ENCODE measurements at regions not wholly inside any gene's neighbourhood (a gene's known extent, or its start where the extent isn't known, plus 50 kb on each side); places are given as distances from the start of the nearest gene placed in this dataset.

DNA sequence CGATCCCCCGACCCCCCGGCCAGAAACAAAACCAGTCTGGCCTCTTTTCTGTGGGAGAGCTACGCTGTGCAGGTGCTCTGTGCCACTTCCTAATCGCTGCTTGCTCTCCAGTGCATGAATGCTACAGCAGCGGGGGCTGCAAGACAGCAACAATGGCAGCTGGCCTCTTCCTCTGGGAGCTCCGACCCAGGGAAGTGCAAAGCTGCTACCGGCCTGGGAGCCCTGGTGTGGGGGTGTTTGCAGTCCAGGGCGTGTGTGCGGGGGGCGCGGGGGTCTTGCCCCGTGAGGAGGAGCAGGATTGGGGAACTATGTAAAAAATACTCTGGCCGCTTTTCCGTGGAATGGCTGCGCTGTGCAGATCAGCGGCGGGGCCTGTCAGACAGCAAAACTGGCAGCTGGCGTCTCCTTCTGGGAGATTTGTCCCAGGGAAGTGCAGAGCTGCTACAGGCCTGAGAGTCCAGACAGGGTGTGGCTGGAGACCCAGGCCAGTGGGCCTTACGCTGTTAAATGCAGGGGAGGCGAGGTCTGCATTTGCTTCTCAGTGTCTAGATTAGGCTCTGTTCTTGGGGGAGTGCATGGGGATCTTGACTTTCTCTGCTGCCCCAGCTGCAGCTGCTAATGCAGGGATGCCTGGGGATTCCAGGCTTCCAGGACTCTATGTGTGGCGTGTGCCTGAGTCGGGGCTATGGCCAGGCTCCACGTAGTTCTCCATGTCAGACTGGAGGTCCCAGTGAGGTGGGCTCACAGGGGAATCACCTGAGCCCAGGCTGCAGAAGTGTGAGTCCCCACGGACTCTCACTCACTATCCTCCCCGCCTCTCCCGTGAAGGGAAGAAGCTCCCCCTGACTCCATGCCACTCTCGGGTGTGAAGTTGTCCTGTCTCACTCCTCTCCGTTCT is 344.5 kb downstream of the AEBP2 start:
- no peaks in the 10 kb centered on the region for H3K36me3 ChIP-seq (ENCODE audit: control insufficient read depth in 1 of 2, insufficient read depth in 2 of 2, low read length in 2 of 2)
- no peak overlapping the region for H3K9ac ChIP-seq (ENCODE audit: low read length)
- peak overlapping the region; percentile 27 for H3K27ac ChIP-seq (ENCODE audit: low read depth, low read length)
- H2BK120ac ChIP-seq (ENCODE audit: insufficient read depth, low read length, poor library complexity) = no peak overlapping the region
- H3K27me3 ChIP-seq (ENCODE audit: insufficient read depth, low read length) = no peaks in the 10 kb centered on the region
- no peak overlapping the region for H4K91ac ChIP-seq (ENCODE audit: low read depth, low read length)
- no peak overlapping the region for H4K12ac ChIP-seq (ENCODE audit: low read depth, low read length)
- H3K79me2 ChIP-seq (ENCODE audit: control insufficient read depth, insufficient read depth, low read length, poor library complexity) = peaks cover 2% of the 10 kb centered on the region
- H2BK5ac ChIP-seq (ENCODE audit: low read depth, low read length, poor library complexity) = peak overlapping the region; percentile 18
- no peak overlapping the region for H3K18ac ChIP-seq (ENCODE audit: low read length)
- no peaks in the 10 kb centered on the region for H3K9me3 ChIP-seq (ENCODE audit: insufficient read depth, low read depth, low read length)
- H3K23ac ChIP-seq (ENCODE audit: low read length) = no peak overlapping the region
- H3K14ac ChIP-seq (ENCODE audit: low read length) = peak overlapping the region; percentile 42
- no peak overlapping the region for H4K8ac ChIP-seq (ENCODE audit: low read depth, low read length)
- H2AFZ ChIP-seq (ENCODE audit: insufficient read depth, low read length, poor library complexity) = no peak overlapping the region
- peaks cover 4% of the 10 kb centered on the region for H3K79me1 ChIP-seq (ENCODE audit: low read length)
- no peak overlapping the region for H3K4ac ChIP-seq (ENCODE audit: low read depth, low read length)
- H3K4me3 ChIP-seq (ENCODE audit: low read depth, low read length) = no peak overlapping the region
- no peak overlapping the region for H2BK12ac ChIP-seq (ENCODE audit: low read length)
- no peak overlapping the region for H2AK5ac ChIP-seq (ENCODE audit: low read length)
- H3K4me2 ChIP-seq (ENCODE audit: low read length) = peak overlapping the region; percentile 22
- DNase-seq = no peak
- peaks cover 6 to 15% of the 10 kb centered on the region in 2 experiments for H3K4me1 ChIP-seq (ENCODE audit: control insufficient read depth in 1 of 2, insufficient read depth in 2 of 2, low read length in 2 of 2)
- no CpG with 5 or more reads among the region's 29 CpGs for WGBS (ENCODE audit: extremely low coverage, insufficient coverage, insufficient read length)

DNA sequence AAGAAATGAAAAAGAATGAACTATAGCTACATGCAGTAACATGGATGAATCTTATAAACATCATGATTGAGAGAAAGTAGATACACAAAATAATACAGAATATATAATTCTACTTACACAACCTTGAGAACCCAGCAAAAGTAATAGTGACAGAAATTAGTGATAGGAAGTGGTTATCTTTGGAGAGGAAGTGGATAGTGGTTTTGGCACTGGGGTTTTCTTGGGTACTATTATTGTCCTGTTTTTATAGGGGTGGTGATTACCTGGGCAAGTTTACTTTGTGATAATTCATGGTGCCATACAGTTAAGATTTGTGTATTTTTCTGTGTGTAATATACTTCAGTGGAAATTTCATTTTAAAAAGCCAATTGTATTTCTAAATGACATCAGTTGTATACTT is 352.7 kb downstream of the AEBP2 start:
- H2BK120ac ChIP-seq (ENCODE audit: insufficient read depth, low read length, poor library complexity) = no peak overlapping the region
- H3K4me3 ChIP-seq (ENCODE audit: low read depth, low read length) = no peak overlapping the region
- no peak overlapping the region for H3K9ac ChIP-seq (ENCODE audit: low read length)
- H3K4ac ChIP-seq (ENCODE audit: low read depth, low read length) = no peak overlapping the region
- no peak overlapping the region for H3K14ac ChIP-seq (ENCODE audit: low read length)
- H3K79me2 ChIP-seq (ENCODE audit: control insufficient read depth, insufficient read depth, low read length, poor library complexity) = no peaks in the 10 kb centered on the region
- H3K27me3 ChIP-seq (ENCODE audit: insufficient read depth, low read length) = no peaks in the 10 kb centered on the region
- no peak overlapping the region for H2AK5ac ChIP-seq (ENCODE audit: low read length)
- no peak overlapping the region for H3K23ac ChIP-seq (ENCODE audit: low read length)
- H3K36me3 ChIP-seq (ENCODE audit: control insufficient read depth in 1 of 2, insufficient read depth in 2 of 2, low read length in 2 of 2) = no peaks in the 10 kb centered on the region
- H2AFZ ChIP-seq (ENCODE audit: insufficient read depth, low read length, poor library complexity) = no peak overlapping the region
- no peaks in the 10 kb centered on the region for H3K9me3 ChIP-seq (ENCODE audit: insufficient read depth, low read depth, low read length)
- H3K79me1 ChIP-seq (ENCODE audit: low read length) = no peaks in the 10 kb centered on the region
- H4K12ac ChIP-seq (ENCODE audit: low read depth, low read length) = no peak overlapping the region
- H2BK5ac ChIP-seq (ENCODE audit: low read depth, low read length, poor library complexity) = no peak overlapping the region
- no peaks in the 10 kb centered on the region for H3K4me1 ChIP-seq (ENCODE audit: control insufficient read depth in 1 of 2, insufficient read depth in 2 of 2, low read length in 2 of 2)
- H3K27ac ChIP-seq (ENCODE audit: low read depth, low read length) = no peak overlapping the region
- no peak for DNase-seq
- H3K4me2 ChIP-seq (ENCODE audit: low read length) = no peak overlapping the region
- no peak overlapping the region for H4K91ac ChIP-seq (ENCODE audit: low read depth, low read length)
- no peak overlapping the region for H4K8ac ChIP-seq (ENCODE audit: low read depth, low read length)
- no peak overlapping the region for H3K18ac ChIP-seq (ENCODE audit: low read length)
- no peak overlapping the region for H2BK12ac ChIP-seq (ENCODE audit: low read length)

DNA sequence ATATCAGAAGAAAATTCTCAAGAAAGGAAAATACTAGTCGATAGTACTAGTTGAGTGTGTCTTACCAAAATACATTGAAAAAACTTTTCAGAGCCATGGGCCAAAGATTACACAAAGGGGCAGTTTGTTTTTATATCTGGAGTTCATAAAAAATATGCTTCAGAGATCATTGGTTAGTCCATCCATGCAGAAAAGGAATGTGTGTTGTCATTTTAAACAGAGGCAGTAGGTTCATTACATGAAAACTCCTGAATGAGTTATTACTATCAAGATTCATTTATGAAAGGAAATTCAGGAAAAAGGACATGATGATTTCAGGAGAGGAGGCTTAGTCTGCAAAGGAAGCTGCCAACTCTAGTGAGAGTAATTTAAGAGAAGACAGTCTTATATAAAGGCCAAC is 354.8 kb downstream of the AEBP2 start:
- Histone ChIP-seq H3K23ac (ENCODE audit: low read length) (no peak overlapping the region), H3K27me3 (ENCODE audit: insufficient read depth, low read length) (no peaks in the 10 kb centered on the region), H4K12ac (ENCODE audit: low read depth, low read length) (no peak overlapping the region), H2BK120ac (ENCODE audit: insufficient read depth, low read length, poor library complexity) (no peak overlapping the region), H3K79me2 (ENCODE audit: control insufficient read depth, insufficient read depth, low read length, poor library complexity) (no peaks in the 10 kb centered on the region), H2BK12ac (ENCODE audit: low read length) (no peak overlapping the region), H3K4me2 (ENCODE audit: low read length) (no peak overlapping the region), H3K4ac (ENCODE audit: low read depth, low read length) (no peak overlapping the region), H2BK5ac (ENCODE audit: low read depth, low read length, poor library complexity) (no peak overlapping the region), H3K18ac (ENCODE audit: low read length) (no peak overlapping the region), H3K4me3 (ENCODE audit: low read depth, low read length) (no peak overlapping the region), H3K14ac (ENCODE audit: low read length) (no peak overlapping the region), H3K27ac (ENCODE audit: low read depth, low read length) (no peak overlapping the region), H3K9me3 (ENCODE audit: insufficient read depth, low read depth, low read length) (no peaks in the 10 kb centered on the region), H3K79me1 (ENCODE audit: low read length) (no peaks in the 10 kb centered on the region), H2AK5ac (ENCODE audit: low read length) (no peak overlapping the region), H3K36me3 (ENCODE audit: control insufficient read depth in 1 of 2, insufficient read depth in 2 of 2, low read length in 2 of 2) (no peaks in the 10 kb centered on the region), H3K9ac (ENCODE audit: low read length) (no peak overlapping the region), H3K4me1 (ENCODE audit: control insufficient read depth in 1 of 2, insufficient read depth in 2 of 2, low read length in 2 of 2) (no peaks in the 10 kb centered on the region), H4K8ac (ENCODE audit: low read depth, low read length) (no peak overlapping the region), H4K91ac (ENCODE audit: low read depth, low read length) (no peak overlapping the region), H2AFZ (ENCODE audit: insufficient read depth, low read length, poor library complexity) (no peak overlapping the region)
- DNase-seq = no peak
- no CpG with 5 or more reads among the region's 1 CpG for WGBS (ENCODE audit: extremely low coverage, insufficient coverage, insufficient read length)

DNA sequence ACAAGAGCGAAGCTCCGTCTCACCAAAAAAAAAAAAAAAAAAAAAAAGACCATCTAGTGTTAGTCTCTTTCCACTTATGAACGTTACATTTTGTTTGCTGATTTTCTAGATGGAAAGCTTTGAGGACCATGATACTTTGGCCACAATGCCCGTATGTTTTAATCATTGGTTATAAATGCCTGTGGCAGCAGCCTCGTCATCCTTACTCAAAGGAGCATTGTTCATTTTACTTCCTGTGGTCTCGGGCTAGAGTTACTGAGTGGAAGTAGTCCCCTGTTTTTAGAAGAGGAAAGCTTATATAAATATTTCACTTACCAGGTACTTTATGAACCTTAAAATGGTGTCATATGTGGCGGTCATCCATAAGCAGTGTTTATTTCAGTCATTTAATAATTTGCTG is 359.9 kb downstream of the AEBP2 start:
- Histone ChIP-seq H2AK5ac (ENCODE audit: low read length) (no peak overlapping the region), H3K27ac (ENCODE audit: low read depth, low read length) (no peak overlapping the region), H4K91ac (ENCODE audit: low read depth, low read length) (no peak overlapping the region), H3K79me2 (ENCODE audit: control insufficient read depth, insufficient read depth, low read length, poor library complexity) (no peaks in the 10 kb centered on the region), H3K4me3 (ENCODE audit: low read depth, low read length) (no peak overlapping the region), H3K4me1 (ENCODE audit: control insufficient read depth in 1 of 2, insufficient read depth in 2 of 2, low read length in 2 of 2) (no peaks in the 10 kb centered on the region), H4K12ac (ENCODE audit: low read depth, low read length) (no peak overlapping the region), H2AFZ (ENCODE audit: insufficient read depth, low read length, poor library complexity) (no peak overlapping the region), H3K27me3 (ENCODE audit: insufficient read depth, low read length) (no peaks in the 10 kb centered on the region), H3K4me2 (ENCODE audit: low read length) (no peak overlapping the region), H2BK12ac (ENCODE audit: low read length) (no peak overlapping the region), H3K36me3 (ENCODE audit: control insufficient read depth in 1 of 2, insufficient read depth in 2 of 2, low read length in 2 of 2) (no peaks in the 10 kb centered on the region), H3K18ac (ENCODE audit: low read length) (no peak overlapping the region), H3K79me1 (ENCODE audit: low read length) (no peaks in the 10 kb centered on the region), H2BK120ac (ENCODE audit: insufficient read depth, low read length, poor library complexity) (no peak overlapping the region), H3K14ac (ENCODE audit: low read length) (no peak overlapping the region), H3K4ac (ENCODE audit: low read depth, low read length) (no peak overlapping the region), H3K9ac (ENCODE audit: low read length) (no peak overlapping the region), H3K23ac (ENCODE audit: low read length) (no peak overlapping the region), H2BK5ac (ENCODE audit: low read depth, low read length, poor library complexity) (no peak overlapping the region), H4K8ac (ENCODE audit: low read depth, low read length) (no peak overlapping the region), H3K9me3 (ENCODE audit: insufficient read depth, low read depth, low read length) (no peaks in the 10 kb centered on the region)
- no CpG with 5 or more reads among the region's 7 CpGs for WGBS (ENCODE audit: extremely low coverage, insufficient coverage, insufficient read length)
- DNase-seq = no peak
